Nephron progenitor cell (in vitro differentiated cells): ENCODE measurements at regions not wholly inside any gene's neighbourhood (a gene's known extent, or its start where the extent isn't known, plus 50 kb on each side); places are given as distances from the start of the nearest gene placed in this dataset.

Experiments
- DNase-seq: peaks from one replicate; pipeline ENCODE4 v3.0.0; 2021
- H3K27ac Mint-ChIP-seq: 2 replicates; pipeline ENCODE4 v1.8.0; 2021; ENCODE audit warnings: mild to moderate bottlenecking, moderate library complexity, mixed read lengths
- H3K27me3 Mint-ChIP-seq: 2 replicates; pipeline ENCODE4 v1.8.0; 2021; ENCODE audit warnings: mild to moderate bottlenecking, low read depth, mixed read lengths; ENCODE audit not compliant: poor library complexity
- H3K36me3 Mint-ChIP-seq: 2 replicates; pipeline ENCODE4 v1.8.0; 2021; ENCODE audit warnings: low read depth, mixed read lengths
- H3K4me1 Mint-ChIP-seq: 2 replicates; pipeline ENCODE4 v1.8.0; 2021; ENCODE audit warnings: mixed read lengths
- H3K4me3 Mint-ChIP-seq: 2 replicates; pipeline ENCODE4 v1.8.0; 2021; ENCODE audit warnings: mild to moderate bottlenecking, moderate library complexity, mixed read lengths
- H3K9me3 Mint-ChIP-seq: 2 replicates; pipeline ENCODE4 v1.8.0; 2021; ENCODE audit warnings: mild to moderate bottlenecking, moderate library complexity, mixed read lengths
- TF ChIP-seq, protein P1 (sequence below): fragments of 200-600 bp; sonication (generic); IDR thresholded peaks from 2 replicates; pipeline ENCODE4 v1.5.0; 2021; ENCODE audit warnings: antibody characterized with exemption

DNA sequence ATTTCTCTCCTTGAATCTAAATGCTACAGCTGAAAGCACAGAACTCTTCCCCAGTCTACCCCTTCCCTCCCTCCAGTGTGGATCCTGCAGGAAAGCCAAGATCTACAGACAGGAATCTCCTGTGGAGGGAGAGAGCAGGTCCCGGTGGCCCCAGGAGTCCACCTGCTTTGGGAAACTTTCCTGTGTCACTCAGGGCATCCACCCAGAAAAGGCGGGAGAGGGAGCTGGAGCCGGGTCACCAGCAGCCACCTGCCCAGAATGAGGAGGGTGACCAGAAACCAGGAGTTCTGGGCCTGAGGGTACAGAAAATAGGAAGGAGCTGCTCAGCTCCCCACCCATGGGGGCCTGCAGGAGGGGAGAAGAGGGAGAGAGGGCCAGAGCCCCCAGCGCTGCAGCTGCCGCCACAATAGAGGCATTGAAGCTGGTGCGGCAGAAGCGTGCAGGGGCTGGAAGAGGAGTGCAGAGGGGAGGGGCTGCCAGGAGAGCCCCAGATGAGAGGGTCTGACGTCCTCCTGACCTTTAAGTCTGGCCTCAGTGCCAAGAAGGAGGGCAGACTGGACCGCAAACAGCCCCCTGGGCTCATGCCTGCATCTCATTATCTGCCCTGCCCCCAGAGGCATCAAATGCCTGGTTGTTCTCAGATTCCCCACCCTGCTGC is 56.3 kb upstream of the TMEM72 start:
- H3K27me3 Mint-ChIP-seq = peaks cover 13% of the 10 kb centered on the region
- H3K4me1 Mint-ChIP-seq = peaks cover 40% of the 10 kb centered on the region
- H3K27ac Mint-ChIP-seq = no peak overlapping the region
- no peak overlapping the region for H3K4me3 Mint-ChIP-seq
- no peaks in the 10 kb centered on the region for H3K9me3 Mint-ChIP-seq
- TF ChIP-seq, protein P1, sequence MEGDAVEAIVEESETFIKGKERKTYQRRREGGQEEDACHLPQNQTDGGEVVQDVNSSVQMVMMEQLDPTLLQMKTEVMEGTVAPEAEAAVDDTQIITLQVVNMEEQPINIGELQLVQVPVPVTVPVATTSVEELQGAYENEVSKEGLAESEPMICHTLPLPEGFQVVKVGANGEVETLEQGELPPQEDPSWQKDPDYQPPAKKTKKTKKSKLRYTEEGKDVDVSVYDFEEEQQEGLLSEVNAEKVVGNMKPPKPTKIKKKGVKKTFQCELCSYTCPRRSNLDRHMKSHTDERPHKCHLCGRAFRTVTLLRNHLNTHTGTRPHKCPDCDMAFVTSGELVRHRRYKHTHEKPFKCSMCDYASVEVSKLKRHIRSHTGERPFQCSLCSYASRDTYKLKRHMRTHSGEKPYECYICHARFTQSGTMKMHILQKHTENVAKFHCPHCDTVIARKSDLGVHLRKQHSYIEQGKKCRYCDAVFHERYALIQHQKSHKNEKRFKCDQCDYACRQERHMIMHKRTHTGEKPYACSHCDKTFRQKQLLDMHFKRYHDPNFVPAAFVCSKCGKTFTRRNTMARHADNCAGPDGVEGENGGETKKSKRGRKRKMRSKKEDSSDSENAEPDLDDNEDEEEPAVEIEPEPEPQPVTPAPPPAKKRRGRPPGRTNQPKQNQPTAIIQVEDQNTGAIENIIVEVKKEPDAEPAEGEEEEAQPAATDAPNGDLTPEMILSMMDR = no peak
- no peak for DNase-seq
- no peaks in the 10 kb centered on the region for H3K36me3 Mint-ChIP-seq

DNA sequence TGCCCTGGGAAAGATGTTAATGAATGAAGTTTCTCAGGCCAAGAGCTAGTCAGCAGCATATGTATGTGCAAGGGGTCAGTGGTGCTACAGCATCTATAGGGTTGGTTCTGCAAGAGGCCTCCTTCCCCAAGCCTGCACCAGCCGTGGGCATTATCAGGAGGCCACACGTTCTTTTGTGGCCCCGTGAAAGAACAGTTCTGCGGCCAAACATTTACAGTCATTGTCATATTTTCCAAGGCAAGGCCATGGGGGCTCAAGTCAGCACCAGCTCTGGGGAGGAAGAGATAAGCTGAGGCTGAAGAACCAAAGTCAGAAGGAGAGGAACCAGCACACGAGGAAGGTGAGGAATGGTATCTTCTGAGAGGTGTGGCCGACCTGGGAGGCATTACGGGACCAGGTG is 54.4 kb upstream of the TMEM72 start:
- TF ChIP-seq, protein P1 = no peak
- DNase-seq = no peak
- no peaks in the 10 kb centered on the region for H3K9me3 Mint-ChIP-seq
- H3K36me3 Mint-ChIP-seq = no peaks in the 10 kb centered on the region
- H3K27ac Mint-ChIP-seq = no peak overlapping the region
- H3K4me3 Mint-ChIP-seq = no peak overlapping the region
- peaks cover 46% of the 10 kb centered on the region for H3K4me1 Mint-ChIP-seq
- H3K27me3 Mint-ChIP-seq = peaks cover 20% of the 10 kb centered on the region

DNA sequence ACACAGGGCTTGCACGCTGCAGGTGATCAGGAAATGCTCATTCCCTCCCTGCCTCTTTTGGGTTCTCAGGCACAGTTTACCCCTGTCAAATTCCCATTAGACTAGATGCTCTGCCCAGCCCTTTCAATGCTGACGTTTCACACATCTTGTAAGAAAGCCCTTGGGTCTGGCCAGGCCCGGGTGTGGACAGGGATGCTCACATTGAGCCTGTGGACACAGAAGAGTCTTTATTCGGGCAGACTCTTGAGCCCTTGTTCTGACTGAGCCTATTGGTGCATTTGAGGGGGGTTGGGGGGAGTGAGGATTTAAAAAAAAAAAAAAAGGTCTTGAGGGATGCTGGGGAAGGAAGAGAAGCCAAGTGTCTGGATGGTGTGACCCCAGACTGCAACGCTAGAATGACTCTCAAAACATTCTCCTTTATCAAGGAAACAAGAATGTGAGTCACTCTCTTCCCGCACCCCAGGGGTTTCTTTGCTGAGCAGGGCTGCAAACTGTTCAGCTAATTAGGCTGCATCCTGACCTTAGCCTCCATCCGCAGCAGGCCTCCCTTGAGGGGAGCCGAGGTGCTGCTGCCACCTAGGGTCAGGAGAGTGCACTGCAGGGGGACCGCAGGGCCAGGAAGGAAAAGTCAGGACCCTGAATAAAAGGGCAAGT is 53.6 kb upstream of the TMEM72 start:
- Mint-ChIP-seq H3K4me1 (peaks cover 52% of the 10 kb centered on the region), H3K27me3 (peaks cover 26% of the 10 kb centered on the region), H3K4me3 (no peak overlapping the region), H3K36me3 (no peaks in the 10 kb centered on the region), H3K27ac (no peak overlapping the region), H3K9me3 (no peaks in the 10 kb centered on the region)
- TF ChIP-seq, protein P1 = peak; percentile 99
- peak; percentile 86 for DNase-seq

GRCh38 chr10:44858017-44858371 is 53.1 kb upstream of the TMEM72 start:
- H3K27me3 Mint-ChIP-seq = peaks cover 23% of the 10 kb centered on the region
- H3K4me1 Mint-ChIP-seq = peaks cover 57% of the 10 kb centered on the region
- no peak overlapping the region for H3K4me3 Mint-ChIP-seq
- H3K27ac Mint-ChIP-seq = no peak overlapping the region
- no peaks in the 10 kb centered on the region for H3K36me3 Mint-ChIP-seq
- TF ChIP-seq, protein P1 = no peak
- no peak for DNase-seq
- H3K9me3 Mint-ChIP-seq = no peaks in the 10 kb centered on the region

DNA sequence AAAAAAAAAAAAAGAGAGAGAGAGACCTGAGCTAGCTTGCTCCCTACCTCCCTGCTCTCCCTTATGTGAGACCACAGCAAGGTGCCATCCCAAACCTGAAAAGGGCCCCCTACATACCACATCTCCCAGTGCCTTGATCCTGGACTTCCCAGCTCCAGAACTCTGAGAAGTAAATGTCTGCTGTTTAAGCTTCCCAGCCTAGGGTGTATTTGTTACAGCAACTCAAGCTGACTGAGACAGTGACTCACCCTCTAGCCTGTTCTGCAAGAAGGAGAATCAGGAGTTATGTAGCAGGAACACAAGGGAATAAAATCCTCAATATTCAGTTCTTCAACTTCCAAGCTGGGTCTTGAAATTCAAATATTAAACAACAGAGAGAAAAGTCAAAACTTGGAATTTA is 52.1 kb upstream of the TMEM72 start:
- H3K27me3 Mint-ChIP-seq = peaks cover 27% of the 10 kb centered on the region
- H3K9me3 Mint-ChIP-seq = no peaks in the 10 kb centered on the region
- H3K4me1 Mint-ChIP-seq = peaks cover 64% of the 10 kb centered on the region
- DNase-seq = no peak
- H3K27ac Mint-ChIP-seq = no peak overlapping the region
- no peaks in the 10 kb centered on the region for H3K36me3 Mint-ChIP-seq
- no peak overlapping the region for H3K4me3 Mint-ChIP-seq
- TF ChIP-seq, protein P1 = no peak
